ENCODE measurements at regions not wholly inside any gene's neighbourhood (a gene's known extent, or its start where the extent isn't known, plus 50 kb on each side); places are given as distances from the start of the nearest gene placed in this dataset.

GRCh38 chr3:107188262-107188661 is 189.0 kb upstream of the CCDC54 start:
- CTCF ChIA-PET: no interaction called here
- no peaks in the 10 kb centered on the region for H3K9me3 Mint-ChIP-seq (ENCODE audit: unreplicated experiment)
- no peak for TF ChIP-seq CTCF (IDR thresholded peaks at IDR 0.05; ENCODE audit: unreplicated experiment)

GRCh38 chr3:107189158-107189791 is 188.0 kb upstream of the CCDC54 start:
- Mint-ChIP-seq H3K4me3 (ENCODE audit: unreplicated experiment) (no peak overlapping the region), H3K27ac (ENCODE audit: low read depth, unreplicated experiment) (no peak overlapping the region), H3K36me3 (ENCODE audit: insufficient read depth, unreplicated experiment) (no peaks in the 10 kb centered on the region), H3K9me3 (ENCODE audit: unreplicated experiment) (no peaks in the 10 kb centered on the region), H3K4me1 (ENCODE audit: insufficient read depth, unreplicated experiment) (no peaks in the 10 kb centered on the region), H3K27me3 (ENCODE audit: insufficient read depth, unreplicated experiment) (no peaks in the 10 kb centered on the region)
- intact Hi-C loops (cut with micrococcal nuclease): no loop called here
- no peak for TF ChIP-seq CTCF (IDR thresholded peaks at IDR 0.05; ENCODE audit: unreplicated experiment)
- BruUV-seq (replicated peaks): no TSS peak
- ChIA-PET CTCF (interaction anchor here (1.0 to 1.1 kb wide), 2 partner anchors 83 to 494 kb away, joined by 3 to 4 read pairs; no protein-coding TSS in a partner anchor), POLR2A (no interaction called here)
- no peak for DNase-seq (ENCODE audit: unreplicated experiment)

More at GRCh38 chr3:107188262-107188661, 189.0 kb upstream of the CCDC54 start:
- H3K36me3 Mint-ChIP-seq (ENCODE audit: insufficient read depth, unreplicated experiment): no peaks in the 10 kb centered on the region
- intact Hi-C loops (cut with micrococcal nuclease): no loop called here
- H3K4me3 Mint-ChIP-seq (ENCODE audit: unreplicated experiment): no peak overlapping the region
- DNase-seq (ENCODE audit: unreplicated experiment): no peak
- no peaks in the 10 kb centered on the region for H3K4me1 Mint-ChIP-seq (ENCODE audit: insufficient read depth, unreplicated experiment)
- BruUV-seq (replicated peaks): no TSS peak
- H3K27me3 Mint-ChIP-seq (ENCODE audit: insufficient read depth, unreplicated experiment): no peaks in the 10 kb centered on the region
- no peak overlapping the region for H3K27ac Mint-ChIP-seq (ENCODE audit: low read depth, unreplicated experiment)
- POLR2A ChIA-PET: no interaction called here

GRCh38 chr3:107193116-107193515 is 184.1 kb upstream of the CCDC54 start:
- Mint-ChIP-seq H3K27me3 (ENCODE audit: insufficient read depth, unreplicated experiment) (no peaks in the 10 kb centered on the region), H3K9me3 (ENCODE audit: unreplicated experiment) (peaks cover 6% of the 10 kb centered on the region)

More at GRCh38 chr3:107193116-107193515, 184.1 kb upstream of the CCDC54 start:
- ChIA-PET POLR2A (no interaction called here), CTCF (interaction anchor here (0.6 to 1.7 kb wide), 2 partner anchors 13 to 41 kb away, joined by 3 read pairs; no protein-coding TSS in a partner anchor)
- peaks cover 3% of the 10 kb centered on the region for H3K4me1 Mint-ChIP-seq (ENCODE audit: insufficient read depth, unreplicated experiment)
- H3K36me3 Mint-ChIP-seq (ENCODE audit: insufficient read depth, unreplicated experiment): no peaks in the 10 kb centered on the region
- DNase-seq (ENCODE audit: unreplicated experiment): no peak
- H3K4me3 Mint-ChIP-seq (ENCODE audit: unreplicated experiment): no peak overlapping the region
- BruUV-seq (replicated peaks): no TSS peak
- H3K27ac Mint-ChIP-seq (ENCODE audit: low read depth, unreplicated experiment): no peak overlapping the region
- TF ChIP-seq CTCF (IDR thresholded peaks at IDR 0.05; ENCODE audit: unreplicated experiment): no peak
- intact Hi-C loops (cut with micrococcal nuclease): no loop called here
